DMS153 (cell line): ENCODE measurements at regions not wholly inside any gene's neighbourhood (a gene's known extent, or its start where the extent isn't known, plus 50 kb on each side); places are given as distances from the start of the nearest gene placed in this dataset.

Experiments used
- DNase-seq: peaks from one replicate; lab custom pipeline; 2025; lab: John Stamatoyannopoulos, UW

DNA sequence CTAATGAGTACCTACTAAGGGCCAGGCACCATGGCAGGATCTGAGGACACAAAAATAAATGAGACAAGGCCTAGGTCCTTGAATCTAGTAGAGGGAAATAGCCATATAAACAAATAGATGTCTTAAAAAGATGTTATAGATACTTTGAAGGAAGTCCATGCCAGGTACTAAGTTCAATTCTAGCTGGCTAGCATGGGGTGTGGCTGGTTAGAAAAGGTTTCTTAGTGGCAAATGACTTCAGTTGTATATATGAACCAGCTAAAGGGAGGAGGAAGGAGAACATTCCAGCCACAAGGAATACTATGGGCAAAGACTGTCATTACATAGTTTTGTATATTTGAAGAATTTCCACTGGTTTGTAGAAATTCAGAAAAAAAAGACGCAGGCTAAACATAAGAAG lies 133.6 kb upstream of the BMP4 start:
- DNase-seq: no peak

DNA sequence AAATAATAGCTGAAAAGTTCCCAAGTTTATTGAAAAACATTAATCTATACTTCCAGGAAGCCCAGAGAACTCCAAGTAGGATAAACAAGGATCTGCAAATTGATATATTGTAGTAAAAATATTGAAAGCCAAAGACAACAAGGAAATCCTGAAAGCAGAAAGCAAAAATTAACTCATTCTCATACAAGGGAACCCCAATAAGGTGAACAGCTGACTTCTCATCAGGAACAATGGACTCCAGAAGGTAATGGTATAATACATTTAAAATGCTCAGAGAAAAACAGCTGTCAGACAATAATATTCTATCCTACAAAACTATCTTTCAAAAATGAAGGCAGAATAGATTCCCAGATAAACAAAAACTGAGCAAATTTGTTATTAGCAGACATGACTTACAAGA lies 138.1 kb upstream of the BMP4 start:
- DNase-seq: no peak

DNA sequence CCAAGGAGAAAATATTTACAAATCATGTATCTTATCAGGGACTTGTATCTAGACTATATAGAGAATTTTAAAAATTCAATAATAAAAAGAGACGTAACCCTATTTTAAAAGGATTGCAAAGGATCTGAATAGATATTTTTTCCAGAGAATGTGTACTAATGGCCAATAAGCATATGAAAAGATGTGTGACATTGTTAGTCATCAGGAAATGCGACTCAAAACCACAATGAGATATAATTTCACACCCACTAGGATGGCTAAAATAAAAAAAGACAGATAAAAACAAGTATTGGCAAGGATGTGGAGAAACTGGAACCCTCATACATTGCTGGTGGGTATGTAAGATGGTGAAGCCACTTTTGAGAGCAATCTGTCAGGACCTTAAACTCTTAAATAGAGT lies 141.9 kb upstream of the BMP4 start:
- no peak for DNase-seq

DNA sequence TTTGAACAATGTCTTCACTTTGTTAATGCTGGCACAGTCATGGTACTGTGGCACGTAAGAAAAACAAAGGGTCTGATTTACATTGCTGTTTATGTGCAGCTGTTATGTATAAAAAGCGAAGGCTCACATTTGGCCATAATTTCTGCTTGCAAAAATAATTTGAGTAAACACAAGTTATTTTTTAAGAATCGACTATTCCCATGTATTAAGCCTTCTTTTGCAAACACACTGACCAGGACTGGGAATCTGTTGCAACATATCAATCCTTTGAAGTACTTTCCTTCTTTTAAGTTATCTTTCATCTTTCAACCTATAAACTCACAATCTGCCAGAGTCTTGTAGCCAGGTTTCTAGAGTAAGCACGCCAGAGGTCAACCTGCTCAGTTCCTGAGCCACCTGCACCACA lies 145.4 kb upstream of the BMP4 start:
- DNase-seq: no peak

DNA sequence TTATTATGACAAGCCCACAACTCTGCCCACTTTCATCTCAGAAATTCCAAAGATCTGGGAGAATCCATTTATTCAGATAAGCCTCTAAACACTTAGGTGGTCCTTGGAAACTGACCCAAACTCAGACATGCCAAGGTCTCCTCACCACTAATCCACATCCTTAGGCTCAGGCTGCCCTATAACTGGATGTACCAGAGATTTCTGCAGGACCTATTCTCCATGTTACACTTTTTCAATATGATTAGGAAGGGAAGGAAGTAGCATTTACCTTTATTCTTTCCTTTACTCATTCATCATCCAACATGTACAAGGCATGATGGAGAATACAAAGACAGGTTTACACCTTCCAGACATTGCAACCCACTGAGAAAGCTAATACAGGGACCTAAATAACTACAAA lies 145.9 kb upstream of the BMP4 start:
- DNase-seq: no peak

DNA sequence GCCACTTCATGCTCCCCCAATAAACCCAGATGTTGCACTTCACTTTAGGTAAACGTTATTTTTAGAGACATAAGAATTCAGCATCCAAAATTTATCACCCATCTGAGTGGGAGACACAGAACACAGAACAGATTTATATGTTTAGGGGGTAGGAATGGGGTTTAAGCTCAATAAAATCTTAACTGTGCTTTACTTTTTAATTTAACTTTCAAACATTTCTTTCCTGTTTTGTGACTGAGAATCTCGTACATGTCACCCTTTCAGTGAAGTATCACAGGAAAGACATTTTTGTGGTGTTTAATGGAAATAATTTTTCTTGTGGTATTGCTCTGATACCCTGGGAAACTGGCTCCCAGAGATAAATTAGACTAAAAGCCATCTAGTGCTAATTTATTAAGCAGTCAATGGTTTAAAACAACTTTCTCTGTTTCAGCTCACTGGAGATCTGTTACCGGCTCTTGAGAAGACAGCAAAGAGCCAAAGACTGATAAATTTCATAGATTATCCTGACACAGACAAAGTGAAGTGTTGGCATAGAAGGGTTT lies 148.0 kb upstream of the BMP4 start:
- DNase-seq: no peak

DNA sequence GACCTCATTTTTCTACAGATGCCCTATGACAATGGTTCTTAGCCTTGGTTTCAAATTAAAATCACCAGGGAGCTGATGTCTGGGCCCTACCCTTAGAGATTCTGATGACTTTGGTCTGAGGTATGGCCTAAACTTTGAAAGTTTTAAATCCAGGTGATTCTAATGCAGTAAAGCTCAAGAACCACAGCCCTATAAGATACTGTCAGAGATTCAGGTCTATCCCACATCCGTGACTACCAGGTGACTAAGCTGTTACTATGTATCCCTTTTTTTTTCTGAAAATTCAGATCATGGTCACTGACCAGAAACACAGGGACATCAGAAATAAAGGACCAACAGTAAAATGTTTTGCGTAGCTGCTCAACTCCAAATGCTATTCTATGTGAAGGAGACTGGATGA lies 148.8 kb upstream of the BMP4 start:
- DNase-seq: no peak

DNA sequence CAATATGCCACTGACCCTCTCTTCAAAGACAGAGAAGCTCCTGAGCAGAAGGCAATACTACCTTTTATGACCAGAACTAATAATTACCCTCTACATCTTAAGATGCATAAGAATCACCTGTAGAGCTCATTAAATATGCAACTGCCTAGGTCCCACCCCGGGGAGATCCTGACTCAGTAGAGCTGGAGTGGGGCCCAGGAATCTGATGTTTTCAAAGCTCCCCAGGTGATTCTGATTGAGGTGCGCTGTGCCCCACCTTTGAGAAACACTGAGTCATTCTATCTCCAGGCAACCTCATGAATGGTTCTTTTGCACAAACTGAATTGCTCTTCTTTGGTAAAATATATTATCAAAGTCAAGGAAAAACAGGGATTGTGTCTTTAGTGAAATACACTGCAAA lies 149.3 kb upstream of the BMP4 start:
- no peak for DNase-seq

DNA sequence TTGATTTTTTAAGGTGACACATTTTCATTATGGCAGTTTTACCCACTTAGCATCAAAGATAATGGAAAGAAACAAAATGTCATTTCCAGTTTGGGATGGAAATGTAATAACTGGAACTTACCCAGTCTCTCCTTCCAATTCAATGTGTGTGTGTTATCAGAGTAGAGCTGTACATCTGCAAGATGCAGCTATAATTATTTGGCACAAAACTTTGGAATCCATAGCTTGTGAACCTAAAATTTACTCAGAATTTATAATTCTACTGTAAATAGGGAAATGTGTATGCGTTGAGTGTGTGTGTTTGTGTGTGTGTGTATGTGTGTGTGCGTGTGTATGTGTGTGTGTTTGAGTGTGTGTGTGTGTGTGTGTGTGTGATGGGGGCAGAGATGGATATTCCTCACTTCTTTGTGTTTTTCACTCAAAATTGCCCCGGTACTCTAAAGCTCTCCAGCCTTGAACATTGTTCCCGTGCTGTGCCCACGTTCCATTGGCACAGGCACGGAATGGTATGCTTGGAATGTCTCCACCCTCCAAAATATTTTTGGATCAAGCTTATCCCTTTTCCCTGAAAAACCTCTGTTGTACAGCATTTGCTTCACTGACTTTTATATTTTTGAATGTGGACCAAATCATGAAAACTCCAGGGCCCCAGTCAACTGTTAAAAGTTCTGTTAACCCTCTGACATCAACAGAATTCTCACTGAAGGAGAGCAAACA lies 150.2 kb upstream of the BMP4 start:
- no peak for DNase-seq

DNA sequence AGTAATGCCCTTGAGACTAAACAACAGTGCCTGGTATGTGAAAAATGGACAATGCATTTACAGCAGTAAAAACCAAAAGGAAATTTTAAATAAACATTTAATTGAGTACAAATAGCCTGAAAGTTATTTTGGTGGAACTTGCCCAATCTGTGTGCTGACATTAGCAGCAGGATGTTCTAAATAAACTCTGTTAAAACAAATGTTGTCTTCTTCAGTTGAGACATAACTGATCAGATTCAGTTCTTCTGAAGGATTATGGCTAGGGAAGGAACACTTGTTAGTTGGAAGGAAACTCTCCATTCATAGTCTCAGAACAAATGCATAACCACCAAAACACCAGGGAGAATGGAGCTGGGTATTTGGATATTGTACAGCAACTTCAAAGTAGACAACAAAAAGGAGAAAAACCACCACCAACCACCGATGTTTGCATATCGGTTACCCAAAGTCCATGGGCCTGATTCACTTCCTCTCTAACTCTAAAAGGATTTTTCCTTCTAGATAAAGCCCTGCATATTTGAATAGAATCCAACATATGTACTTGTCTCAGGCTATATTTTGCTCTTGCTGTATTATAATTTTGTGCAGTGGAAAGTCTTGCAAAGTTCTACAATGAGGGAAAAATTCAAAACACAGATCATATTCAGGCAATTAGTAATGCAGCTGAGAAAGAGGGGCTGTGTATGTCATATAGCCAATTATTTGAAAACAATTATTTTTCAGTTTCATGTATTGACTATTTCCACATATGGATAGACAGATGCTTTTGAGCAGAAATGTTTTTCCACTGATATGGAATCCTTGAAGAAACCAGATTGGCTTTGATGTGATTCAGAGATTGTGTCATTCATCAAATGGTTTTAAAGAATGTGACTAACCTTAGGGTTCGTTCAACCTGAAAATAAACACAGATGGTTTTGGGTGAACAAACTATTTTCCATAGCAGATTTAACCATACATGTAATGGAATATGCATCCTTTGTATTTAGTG lies 152.2 kb upstream of the BMP4 start:
- no peak for DNase-seq

DNA sequence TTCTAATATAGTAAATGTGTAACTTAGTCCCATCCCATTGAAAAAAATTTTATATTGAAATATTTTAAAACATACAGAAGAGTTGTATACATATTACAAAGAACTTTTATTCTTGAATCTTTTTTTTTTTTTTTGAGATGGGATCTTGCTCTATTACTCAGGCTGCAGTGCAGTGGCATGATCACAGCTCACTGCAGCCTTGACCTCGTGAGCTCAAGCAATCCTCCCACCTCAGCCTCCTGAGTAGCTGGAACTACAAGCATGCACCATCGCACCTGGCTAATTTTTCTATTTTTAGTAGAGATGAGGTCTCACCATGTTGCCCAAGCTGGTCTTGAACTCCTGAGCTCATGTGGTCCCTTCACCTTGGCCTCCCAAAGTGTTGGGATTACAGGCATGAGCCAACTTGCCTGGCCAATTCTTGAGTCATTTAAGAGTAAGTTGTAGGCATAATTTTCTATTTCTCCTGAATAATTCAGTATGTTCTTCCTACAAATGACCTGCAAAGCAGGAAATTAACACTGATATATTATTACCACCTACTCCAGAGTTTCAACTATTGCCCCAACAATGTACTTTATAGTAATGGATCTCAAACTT lies 153.0 kb upstream of the BMP4 start:
- DNase-seq: no peak

DNA sequence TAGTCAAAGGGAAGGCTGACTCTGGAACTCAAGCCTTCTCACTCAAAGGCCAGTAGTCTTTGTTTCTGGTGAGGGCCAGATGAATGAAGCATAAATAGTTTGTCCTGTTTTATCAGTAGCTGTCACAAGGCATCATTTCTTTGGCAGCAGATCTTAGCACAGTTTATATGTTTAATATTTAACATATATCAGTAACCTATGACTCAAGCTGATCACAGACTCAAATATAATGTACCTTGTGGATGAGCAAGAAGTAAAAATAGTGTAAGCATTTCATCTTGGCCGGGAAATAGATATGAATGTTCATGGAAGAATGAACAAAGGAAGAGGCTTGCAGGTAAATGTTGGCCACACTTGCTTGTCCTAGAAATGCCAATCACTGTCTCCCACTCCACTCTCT lies 158.3 kb upstream of the BMP4 start:
- no peak for DNase-seq

DNA sequence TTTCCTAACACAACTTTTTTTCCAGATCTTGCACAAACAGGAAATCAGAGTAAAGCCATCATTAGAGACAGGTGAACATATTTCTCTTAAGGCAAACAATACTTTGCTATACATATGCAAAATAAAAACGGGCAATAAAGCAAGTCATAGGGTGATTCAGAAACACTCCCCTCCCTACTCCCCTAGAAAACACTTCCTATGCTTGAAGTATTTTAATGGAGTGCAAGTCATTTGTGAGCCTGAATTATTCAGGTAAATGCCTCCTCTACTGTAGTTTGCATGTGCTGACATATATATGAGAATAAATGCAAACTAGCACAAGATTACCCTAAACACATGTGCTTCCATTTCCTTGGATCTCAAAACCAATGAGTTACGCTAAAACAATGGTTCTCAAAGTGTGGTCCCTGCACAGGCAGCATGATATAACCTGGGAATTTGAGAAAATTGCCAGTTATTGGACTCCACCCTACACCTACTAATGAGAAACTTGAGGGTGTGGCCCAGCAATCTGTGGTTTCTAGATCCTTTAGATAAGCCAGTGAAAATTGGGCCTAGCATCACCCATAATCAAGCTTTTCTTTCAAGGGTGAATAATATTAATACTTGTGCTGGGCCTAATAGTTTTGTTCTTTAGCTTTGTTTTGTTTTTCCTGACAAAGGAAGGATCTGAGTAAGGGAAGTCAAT lies 159.7 kb upstream of the BMP4 start:
- no peak for DNase-seq

DNA sequence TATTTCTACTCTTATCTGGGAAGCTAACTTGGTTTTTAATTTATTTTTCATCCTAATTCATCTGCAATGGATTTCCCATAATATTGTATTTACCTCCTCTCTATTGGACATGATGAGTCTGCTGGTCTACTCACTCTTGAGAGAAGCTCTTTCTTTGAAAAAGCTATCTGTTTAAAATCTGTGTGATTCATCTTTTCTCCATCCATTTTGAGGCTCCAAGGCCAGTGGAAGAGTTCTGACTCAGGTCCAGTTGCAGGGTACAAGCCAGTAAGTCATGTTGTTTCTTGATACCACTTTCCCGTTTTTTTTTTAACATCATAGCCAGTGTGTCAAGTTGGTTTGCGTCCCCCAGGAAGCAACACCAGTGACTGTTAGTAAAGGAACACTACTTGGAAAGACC lies 160.3 kb upstream of the BMP4 start:
- no peak for DNase-seq

DNA sequence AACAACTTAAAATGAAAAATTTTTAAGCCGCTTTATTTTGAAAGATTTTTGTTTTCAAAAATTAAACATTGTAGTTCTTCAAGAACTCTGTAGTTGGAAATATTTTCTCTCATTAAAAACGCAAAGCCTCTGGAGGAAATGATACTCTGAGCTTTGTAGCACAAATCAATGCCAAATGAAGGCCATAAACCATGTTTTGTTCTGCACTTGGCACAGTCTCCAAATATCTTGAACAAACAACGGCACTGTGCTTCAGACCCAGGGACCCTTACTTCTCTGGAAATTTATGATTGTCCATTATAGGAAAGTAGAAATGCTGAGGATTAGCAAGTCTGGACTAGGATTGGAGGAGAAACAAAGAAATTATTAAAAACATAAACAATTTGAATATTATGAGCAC lies 160.8 kb upstream of the BMP4 start:
- no peak for DNase-seq

DNA sequence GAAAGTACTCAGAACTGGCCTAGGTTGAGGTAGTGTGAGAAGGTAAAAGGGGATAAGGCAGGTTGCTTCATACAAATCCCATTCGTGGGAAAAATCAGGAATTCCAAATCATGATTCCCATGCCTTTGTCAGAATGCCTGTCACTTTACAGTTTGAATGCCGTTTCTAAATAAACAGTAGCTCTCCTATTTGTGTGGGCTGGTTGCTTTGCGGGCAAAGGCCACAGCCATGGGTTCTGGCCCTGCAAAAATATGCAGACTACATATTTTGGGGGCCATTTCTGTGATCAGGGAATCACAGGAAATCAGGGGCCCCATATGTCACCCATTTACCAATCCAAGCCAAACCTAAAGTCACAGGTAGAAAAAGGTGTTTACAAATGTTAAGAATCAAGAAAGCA lies 161.3 kb upstream of the BMP4 start:
- DNase-seq: no peak

DNA sequence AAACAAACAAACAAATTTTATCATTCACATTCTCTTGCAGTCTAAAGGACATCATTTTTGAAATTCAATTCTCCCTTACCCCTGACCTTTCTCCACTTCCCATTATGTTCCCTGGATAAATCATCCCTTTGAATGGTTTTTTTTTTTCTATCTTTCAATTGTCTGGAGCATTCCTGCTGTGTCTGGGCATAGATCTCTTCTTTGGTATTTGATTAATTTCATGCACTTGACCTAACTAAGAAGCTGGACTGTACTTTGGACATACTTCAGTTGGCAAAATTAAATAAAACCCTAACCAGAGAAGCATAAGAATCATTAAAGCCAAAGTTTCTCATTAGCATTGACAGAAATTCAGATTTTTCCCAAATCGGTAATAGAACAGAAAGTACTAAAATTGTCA lies 163.6 kb upstream of the BMP4 start:
- no peak for DNase-seq

DNA sequence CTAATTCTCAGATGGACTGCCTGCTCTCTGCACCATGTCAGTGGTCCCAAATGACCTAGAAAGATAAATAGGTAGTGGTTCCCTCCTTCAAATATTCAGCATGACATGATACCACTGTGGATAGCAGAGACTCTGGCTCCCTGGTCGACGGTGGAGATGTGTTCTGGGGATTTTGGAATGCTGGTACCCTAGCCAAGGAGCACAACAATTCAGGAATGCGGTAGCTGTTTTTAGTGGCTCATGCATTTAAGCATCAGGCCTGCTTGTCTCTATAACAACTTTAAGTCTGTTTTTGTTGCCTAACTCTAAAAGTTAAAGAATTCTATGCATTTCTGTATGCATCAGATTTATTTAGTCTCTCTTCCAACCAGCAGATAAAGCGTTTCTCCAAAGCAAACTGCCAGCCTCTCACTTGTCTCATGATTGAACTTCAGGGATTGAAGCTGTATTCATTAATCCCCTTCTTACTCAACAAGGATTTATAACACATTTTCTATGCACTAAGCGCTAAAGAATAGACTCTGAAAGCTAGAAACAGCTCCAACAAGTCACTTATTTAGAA lies 164.9 kb upstream of the BMP4 start:
- no peak for DNase-seq

DNA sequence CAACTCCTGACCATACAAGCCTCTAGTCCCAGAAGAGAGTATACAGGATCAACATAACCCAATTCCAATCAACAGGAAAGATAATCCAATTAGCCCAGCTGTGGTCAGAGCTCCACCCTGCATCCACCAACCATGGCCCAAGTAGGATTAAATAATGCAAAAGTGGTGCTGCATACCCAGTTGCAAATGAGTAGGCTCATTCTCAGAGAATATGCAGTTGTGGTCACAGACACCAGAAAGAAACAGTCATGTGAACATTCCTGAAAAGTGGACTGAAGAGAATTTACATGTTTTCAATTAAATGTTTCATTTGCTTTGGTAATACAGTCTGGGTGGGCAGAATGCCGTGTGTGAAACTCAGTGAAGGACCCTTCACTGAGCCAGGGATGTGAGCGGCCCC lies 167.2 kb upstream of the BMP4 start:
- DNase-seq: no peak

DNA sequence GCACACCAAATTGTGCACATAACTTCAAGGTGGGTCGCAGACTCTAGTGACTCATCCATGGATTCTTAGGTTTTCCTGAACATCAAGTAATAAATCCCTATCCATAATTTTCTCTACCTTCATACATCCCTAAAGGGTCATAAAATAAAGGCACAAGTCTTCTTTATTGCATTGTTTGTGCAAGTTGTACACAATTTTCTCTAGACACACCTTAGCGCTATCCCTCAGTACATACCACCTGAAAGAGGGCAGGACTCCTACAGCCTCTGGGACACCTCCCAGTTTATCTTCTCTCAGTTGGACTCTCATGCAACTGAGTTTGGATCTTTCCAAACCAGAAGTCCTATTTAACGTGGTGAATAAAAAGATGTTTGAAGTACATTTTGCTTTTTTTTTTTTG lies 168.5 kb upstream of the BMP4 start:
- no peak for DNase-seq

DNA sequence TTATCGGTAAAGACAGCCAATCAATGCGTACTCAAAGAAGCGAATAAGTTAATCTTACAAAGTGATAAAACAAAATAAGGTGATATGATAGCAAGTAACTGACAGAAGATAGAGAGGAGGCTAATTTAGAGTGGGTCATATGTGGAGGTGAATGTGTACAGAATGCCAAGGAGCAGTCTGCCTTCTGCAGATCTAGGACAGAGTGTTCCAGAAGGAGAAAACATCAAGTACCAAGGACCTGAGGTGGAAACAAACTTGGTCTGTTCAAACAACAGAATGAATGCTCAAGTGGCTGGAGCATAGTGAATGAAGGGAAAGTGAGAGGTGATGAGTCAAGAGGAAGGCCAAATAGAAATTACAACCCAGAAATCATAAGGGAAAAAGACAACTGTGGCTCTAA lies 170.3 kb upstream of the BMP4 start:
- DNase-seq: no peak

DNA sequence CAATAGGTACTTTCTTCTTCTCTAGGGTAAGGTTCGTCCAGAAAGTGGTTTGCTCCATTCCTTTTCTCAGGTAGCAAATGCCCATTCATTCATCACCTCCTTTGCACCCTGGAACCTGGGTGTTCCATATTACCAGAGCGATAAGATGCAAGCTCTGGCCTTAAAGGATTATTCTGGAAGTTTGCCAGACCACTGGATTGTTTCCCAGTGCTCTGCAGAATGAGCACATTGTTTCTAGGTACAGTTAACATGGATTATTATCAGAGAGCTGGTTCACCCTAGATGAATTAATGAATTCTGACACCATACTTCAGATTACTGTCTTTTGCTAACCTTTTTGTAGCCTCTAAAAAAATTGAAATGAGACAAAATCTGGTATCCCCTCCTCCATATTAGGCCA lies 170.9 kb upstream of the BMP4 start:
- no peak for DNase-seq
